RPMI7951 (cell line): ENCODE measurements at regions not wholly inside any gene's neighbourhood (a gene's known extent, or its start where the extent isn't known, plus 50 kb on each side); places are given as distances from the start of the nearest gene placed in this dataset.
"Not testable (repeated sequence)": the region's sequence is repeated elsewhere in the genome, so short reads cannot be mapped to it uniquely, and the experiment has no call there.

ENCODE experiments used
- DNase-seq: peaks from one replicate; pipeline ENCODE4 v3.0.0-alpha.2; 2012; ENCODE audit warnings: low read depth

- DNase-seq, result no peak
These were observed 596.9 kb upstream of the GRM7 start for GRCh38 chr3:6264036-6264435.

- no peak for DNase-seq
These were observed 596.0 kb upstream of the GRM7 start for GRCh38 chr3:6264906-6265305.

GRCh38 chr3:6266135-6266534, 594.8 kb upstream of the GRM7 start:
- no peak for DNase-seq

- DNase-seq, result no peak
These were observed 587.0 kb upstream of the GRM7 start for GRCh38 chr3:6273878-6274277.

- DNase-seq, result no peak
These were observed 579.3 kb upstream of the GRM7 start for GRCh38 chr3:6281662-6282061.

- no peak for DNase-seq
These were observed 578.0 kb upstream of the GRM7 start for GRCh38 chr3:6282918-6283317.

GRCh38 chr3:6287088-6287875, 573.6 kb upstream of the GRM7 start:
- no peak for DNase-seq

GRCh38 chr3:6301626-6302025, 559.3 kb upstream of the GRM7 start:
- no peak for DNase-seq

GRCh38 chr3:6315906-6316305, 545.0 kb upstream of the GRM7 start:
- no peak for DNase-seq

GRCh38 chr3:6321999-6322398, 538.9 kb upstream of the GRM7 start:
- no peak for DNase-seq

- DNase-seq, result no peak
These were observed 534.1 kb upstream of the GRM7 start for GRCh38 chr3:6326771-6327170.

- DNase-seq, result not testable (repeated sequence)
These were observed 520.0 kb upstream of the GRM7 start for GRCh38 chr3:6340980-6341325.

GRCh38 chr3:6351752-6352151, 509.2 kb upstream of the GRM7 start:
- no peak for DNase-seq

GRCh38 chr3:6354653-6355052, 506.3 kb upstream of the GRM7 start:
- DNase-seq, result no peak

GRCh38 chr3:6362406-6362805, 498.5 kb upstream of the GRM7 start:
- DNase-seq, result no peak

GRCh38 chr3:6367171-6367570, 493.7 kb upstream of the GRM7 start:
- DNase-seq, result no peak

- no peak for DNase-seq
These were observed 468.8 kb upstream of the GRM7 start for GRCh38 chr3:6392123-6392522.

GRCh38 chr3:6394944-6395343, 466.0 kb upstream of the GRM7 start:
- DNase-seq, result no peak

- DNase-seq, result no peak
These were observed 464.3 kb upstream of the GRM7 start for GRCh38 chr3:6396631-6397030.

GRCh38 chr3:6402666-6403065, 458.2 kb upstream of the GRM7 start:
- DNase-seq, result not testable (repeated sequence)

- not testable (repeated sequence) for DNase-seq
These were observed 454.0 kb upstream of the GRM7 start for GRCh38 chr3:6406923-6407322.

GRCh38 chr3:6416049-6416661, 444.8 kb upstream of the GRM7 start:
- DNase-seq, result no peak

GRCh38 chr3:6417174-6417573, 443.7 kb upstream of the GRM7 start:
- DNase-seq, result no peak

- DNase-seq, result no peak
These were observed 442.4 kb upstream of the GRM7 start for GRCh38 chr3:6418485-6418884.
